H1 (cell line): ENCODE measurements at regions not wholly inside any gene's neighbourhood (a gene's known extent, or its start where the extent isn't known, plus 50 kb on each side); places are given as distances from the start of the nearest gene placed in this dataset.

Source experiments
- CTCF ChIA-PET: fragments of 300-600 bp; sonication (Branson Sonifier 250); formaldehyde crosslinking; loops from one replicate; lab custom pipeline; 2021; ENCODE audit not compliant: partially characterized antibody; lab: Charles Lee
- POLR2A ChIA-PET: fragments of 300-600 bp; sonication (Branson Sonifier 250); formaldehyde crosslinking; loops from one replicate; lab custom pipeline; 2021; ENCODE audit warnings: inconsistent platforms; ENCODE audit not compliant: partially characterized antibody; lab: Charles Lee
- DNase-seq, 2 experiments: peaks; one replicate each; pipeline versions ENCODE4 v3.0.0 to v3.0.0-alpha.2; 2010 to 2022; ENCODE audit warnings: low spot score in 2 of 2, low read depth in 1 of 2, mixed read lengths in 1 of 2
- FAIRE-seq: peaks from 2 replicates; lab custom pipeline; 2011; peaks lifted over from hg19 to GRCh38; lab: Jason Lieb, UNC
- H2AFZ ChIP-seq: 2 replicates; pipeline ENCODE4 v1.8.1; 2012; ENCODE audit warnings: low read length, inconsistent platforms
- H2AK5ac ChIP-seq: 2 replicates; pipeline ENCODE4 v1.6.1; 2013; ENCODE audit warnings: low read depth, low read length
- H2BK120ac ChIP-seq: replicated peaks from 2 replicates; pipeline ENCODE3; 2013; ENCODE audit warnings: low read depth, low read length, inconsistent platforms
- H2BK12ac ChIP-seq: 2 replicates; pipeline ENCODE4 v1.6.1; 2013; ENCODE audit warnings: low read depth, low read length
- H2BK15ac ChIP-seq: 2 replicates; pipeline ENCODE4 v1.6.1; 2013; ENCODE audit warnings: low read length
- H2BK20ac ChIP-seq: 2 replicates; pipeline ENCODE4 v1.6.1; 2013; ENCODE audit warnings: low read length
- H2BK5ac ChIP-seq: 2 replicates; pipeline ENCODE4 v1.6.1; 2013; ENCODE audit warnings: low read depth, low read length
- H3K14ac ChIP-seq: 2 replicates; pipeline ENCODE4 v1.6.1; 2013; ENCODE audit warnings: inconsistent platforms; ENCODE audit not compliant: insufficient read length
- H3K18ac ChIP-seq: 2 replicates; pipeline ENCODE4 v1.6.1; 2013; ENCODE audit warnings: low read length; ENCODE audit errors: extremely low read depth
- H3K23ac ChIP-seq: 2 replicates; pipeline ENCODE4 v1.6.1; 2013; ENCODE audit warnings: inconsistent platforms; ENCODE audit not compliant: insufficient read length
- H3K23me2 ChIP-seq: 2 replicates; pipeline ENCODE4 v1.6.1; 2013; ENCODE audit warnings: low read depth, low read length
- H3K27ac ChIP-seq: 2 replicates; pipeline ENCODE4 v1.6.1; 2011; ENCODE audit warnings: low read depth, low read length, inconsistent platforms
- H3K27me3 ChIP-seq, 4 experiments: replicated peaks in 1 of 4; 1 replicate in 1 of 4; 2 replicates in 3 of 4; pipeline versions ENCODE4 v1.6.1 to v1.8.1; 2011 to 2013; ENCODE audit warnings: low read length in 3 of 4, mild to moderate bottlenecking in 3 of 4, inconsistent platforms in 2 of 4, mixed read lengths in 2 of 4, moderate library complexity in 1 of 4; ENCODE audit not compliant: control insufficient read depth in 3 of 4, insufficient read depth in 3 of 4; ENCODE audit errors: extremely low read depth in 1 of 4
- H3K36me3 ChIP-seq, 4 experiments: 2 replicates each; pipeline versions ENCODE4 v1.6.1 to v1.8.1; 2011 to 2013; ENCODE audit warnings: mild to moderate bottlenecking in 4 of 4, low read length in 3 of 4, moderate library complexity in 2 of 4, control low read depth in 1 of 4, inconsistent platforms in 1 of 4; ENCODE audit not compliant: insufficient read depth in 4 of 4, control insufficient read depth in 2 of 4
- H3K4ac ChIP-seq: replicated peaks from 2 replicates; pipeline ENCODE3; 2013; ENCODE audit warnings: low read length, low read depth, mixed read lengths, inconsistent platforms; ENCODE audit not compliant: insufficient read length
- H3K4me1 ChIP-seq, 4 experiments: replicated peaks in 1 of 4; 1 replicate in 1 of 4; 2 replicates in 3 of 4; pipeline versions ENCODE4 v1.6.1 to v1.8.1; 2011 to 2013; ENCODE audit warnings: low read length in 3 of 4, inconsistent platforms in 2 of 4, mixed read lengths in 1 of 4; ENCODE audit not compliant: insufficient read depth in 4 of 4, control insufficient read depth in 3 of 4
- H3K4me2 ChIP-seq, 2 experiments: 2 replicates each; pipeline versions ENCODE4 v1.6.1 to v1.8.1; 2011 to 2013; ENCODE audit warnings: low read depth in 2 of 2, low read length in 2 of 2, control low read depth in 1 of 2, inconsistent platforms in 1 of 2, mild to moderate bottlenecking in 1 of 2; ENCODE audit not compliant: insufficient read depth in 1 of 2
- H3K4me3 ChIP-seq, 4 experiments: fragments of 200-600, 300-600 bp in 1 of 4; sonication (generic), shearing (Covaris generic), sonication (Bioruptor Twin) in 1 of 4; 2 replicates each; pipeline versions ENCODE4 v1.5.1 to v1.8.1; 2011 to 2016; ENCODE audit warnings: low read length in 4 of 4, low read depth in 3 of 4, control low read depth in 2 of 4, inconsistent platforms in 2 of 4, mild to moderate bottlenecking in 2 of 4, mixed read lengths in 1 of 4, moderate library complexity in 1 of 4; ENCODE audit not compliant: insufficient read depth in 2 of 4; ENCODE audit errors: extremely low read depth in 1 of 4
- H3K56ac ChIP-seq: replicated peaks from 2 replicates; pipeline ENCODE3; 2013; ENCODE audit warnings: low read depth, mild to moderate bottlenecking, mixed read lengths, low read length, inconsistent platforms; ENCODE audit not compliant: insufficient read length
- H3K79me1 ChIP-seq: 2 replicates; pipeline ENCODE4 v1.6.1; 2013; ENCODE audit warnings: low read depth, low read length, control low read depth
- H3K79me2 ChIP-seq, 2 experiments: 2 replicates each; pipeline versions ENCODE4 v1.6.1 to v1.8.1; 2012 to 2013; ENCODE audit warnings: low read length in 2 of 2, mild to moderate bottlenecking in 2 of 2, inconsistent platforms in 1 of 2; ENCODE audit not compliant: insufficient read depth in 2 of 2, control insufficient read depth in 1 of 2
- H3K9ac ChIP-seq, 4 experiments: replicated peaks in 1 of 4; 1 replicate in 1 of 4; 2 replicates in 3 of 4; pipeline versions ENCODE4 v1.6.1 to v1.8.1; 2011 to 2013; ENCODE audit warnings: low read depth in 3 of 4, low read length in 3 of 4, control low read depth in 2 of 4, mild to moderate bottlenecking in 2 of 4, moderate library complexity in 2 of 4, inconsistent platforms in 1 of 4; ENCODE audit errors: extremely low read depth in 1 of 4
- H3K9me3 ChIP-seq, 2 experiments: 2 replicates each; pipeline versions ENCODE4 v1.6.1 to v1.8.1; 2012 to 2013; ENCODE audit warnings: mild to moderate bottlenecking in 2 of 2, moderate library complexity in 2 of 2, control low read depth in 1 of 2, inconsistent platforms in 1 of 2, low read depth in 1 of 2, low read length in 1 of 2, mixed read lengths in 1 of 2; ENCODE audit not compliant: insufficient read depth in 2 of 2
- H4K20me1 ChIP-seq, 2 experiments: replicated peaks in 1 of 2; 2 replicates each; pipeline versions ENCODE3 to v1.8.1; 2011 to 2013; ENCODE audit warnings: inconsistent platforms in 2 of 2, low read length in 2 of 2, mild to moderate bottlenecking in 1 of 2; ENCODE audit not compliant: insufficient read depth in 2 of 2, control insufficient read depth in 1 of 2
- H4K5ac ChIP-seq: 2 replicates; pipeline ENCODE4 v1.6.1; 2013; ENCODE audit warnings: low read length, low read depth, mixed read lengths, inconsistent platforms; ENCODE audit not compliant: insufficient read length
- H4K8ac ChIP-seq: 2 replicates; pipeline ENCODE4 v1.8.0; 2013; ENCODE audit warnings: mild to moderate bottlenecking, moderate library complexity, low read length, inconsistent platforms; ENCODE audit not compliant: insufficient read depth; ENCODE audit errors: extremely low read depth
- H4K91ac ChIP-seq: replicated peaks from 2 replicates; pipeline ENCODE3; 2013; ENCODE audit warnings: low read length, mixed read lengths, inconsistent platforms; ENCODE audit not compliant: insufficient read length
- ATF3 ChIP-seq: IDR thresholded peaks from 2 replicates; pipeline ENCODE4 v1.6.1; 2011; ENCODE audit warnings: low read depth, mild to moderate bottlenecking, low read length; ENCODE audit not compliant: insufficient read depth
- CHD2 ChIP-seq: IDR thresholded peaks from 2 replicates; pipeline ENCODE4 v1.6.1; 2012; ENCODE audit warnings: low read length, improper control_type of control experiment
- CREB1 ChIP-seq: IDR thresholded peaks from 2 replicates; pipeline ENCODE4 v1.6.1; 2012; ENCODE audit warnings: inconsistent platforms
- JUN ChIP-seq: IDR thresholded peaks from 2 replicates; pipeline ENCODE4 v1.6.1; 2011; ENCODE audit warnings: low read depth, mild to moderate bottlenecking, improper control_type of control experiment, low read length
- SIN3A ChIP-seq, 2 experiments: IDR thresholded peaks in 1 of 2; conservative IDR thresholded peaks in 1 of 2; 2 replicates each; pipeline ENCODE4 v1.6.1; 2011 to 2012; ENCODE audit warnings: low read length in 2 of 2, improper control_type of control experiment in 1 of 2, low read depth in 1 of 2, mild to moderate bottlenecking in 1 of 2
- SP4 ChIP-seq: IDR thresholded peaks from 2 replicates; pipeline ENCODE4 v1.6.1; 2012; ENCODE audit warnings: low read length, inconsistent platforms
- WGBS, 2 experiments: shearing (Covaris generic) in 1 of 2; methylation state at CpG; one replicate each; pipeline versions ENCODE4 v1.1.6 to v1.1.7; 2013 to 2015; ENCODE audit warnings: low lambda C conversion rate in 2 of 2, mixed read lengths in 2 of 2, inconsistent platforms in 1 of 2, low coverage in 1 of 2, missing lambda C conversion rate in 1 of 2; ENCODE audit not compliant: insufficient replicate concordance in 2 of 2, insufficient coverage in 1 of 2, insufficient read length in 1 of 2; ENCODE audit errors: extremely low coverage in 1 of 2, missing lambda C conversion rate in 1 of 2; 5-methylcytosine and 5-hydroxymethylcytosine counted together
- TF ChIP-seq, protein P1 (sequence below): IDR thresholded peaks from 2 replicates; pipeline ENCODE4 v1.6.1; 2012; ENCODE audit warnings: low read length, inconsistent platforms

GRCh38 chr7:33720870-33721269 lies 184.5 kb upstream of the BMPER start:
- Histone ChIP-seq H4K5ac (no peak overlapping the region), H4K8ac (no peak overlapping the region), H3K14ac (no peak overlapping the region), H3K4me3 (no peak overlapping the region), H2BK120ac (no peak overlapping the region), H3K56ac (no peak overlapping the region), H2AFZ (no peak overlapping the region), H3K79me2 (no peaks in the 10 kb centered on the region), H3K23ac (no peak overlapping the region), H3K36me3 (no peaks in the 10 kb centered on the region), H2BK5ac (no peak overlapping the region), H3K4me1 (peaks cover 0 to 5% (median 0%) of the 10 kb centered on the region in 4 experiments; a peak in 2 of 7 replicates), H3K27me3 (no peaks in the 10 kb centered on the region; a peak in 1 of 7 replicates), H4K20me1 (no peaks in the 10 kb centered on the region), H3K4ac (no peak overlapping the region), H3K9me3 (no peaks in the 10 kb centered on the region), H2BK20ac (no peak overlapping the region), H2BK12ac (no peak overlapping the region), H2AK5ac (no peak overlapping the region), H3K79me1 (no peaks in the 10 kb centered on the region), H3K27ac (no peak overlapping the region), H3K9ac (no peak overlapping the region), H3K18ac (no peak overlapping the region), H3K23me2 (no peaks in the 10 kb centered on the region), H3K4me2 (no peak overlapping the region), H2BK15ac (no peak overlapping the region), H4K91ac (no peak overlapping the region)
- FAIRE-seq = no peak
- ChIA-PET POLR2A (no interaction called here), CTCF (interaction anchor here (1.2 kb wide), 1 partner anchor 9 kb away, joined by 4 read pairs; no protein-coding TSS in a partner anchor)
- TF ChIP-seq, protein P1, sequence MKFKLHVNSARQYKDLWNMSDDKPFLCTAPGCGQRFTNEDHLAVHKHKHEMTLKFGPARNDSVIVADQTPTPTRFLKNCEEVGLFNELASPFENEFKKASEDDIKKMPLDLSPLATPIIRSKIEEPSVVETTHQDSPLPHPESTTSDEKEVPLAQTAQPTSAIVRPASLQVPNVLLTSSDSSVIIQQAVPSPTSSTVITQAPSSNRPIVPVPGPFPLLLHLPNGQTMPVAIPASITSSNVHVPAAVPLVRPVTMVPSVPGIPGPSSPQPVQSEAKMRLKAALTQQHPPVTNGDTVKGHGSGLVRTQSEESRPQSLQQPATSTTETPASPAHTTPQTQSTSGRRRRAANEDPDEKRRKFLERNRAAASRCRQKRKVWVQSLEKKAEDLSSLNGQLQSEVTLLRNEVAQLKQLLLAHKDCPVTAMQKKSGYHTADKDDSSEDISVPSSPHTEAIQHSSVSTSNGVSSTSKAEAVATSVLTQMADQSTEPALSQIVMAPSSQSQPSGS = no peak
- TF ChIP-seq JUN (no peak), CHD2 (no peak), SP4 (no peak), SIN3A (conservative IDR thresholded peaks at IDR 0.05 in 1 of 2, IDR thresholded peaks at IDR 0.05 in 1 of 2; ENCODE audit: low read depth in 1 of 2, low read length in 2 of 2) (no peak), ATF3 (no peak), CREB1 (no peak)
- no peak for DNase-seq
- 100% methylated on average over 3 of the region's 3 CpGs; no CpG with 5 or more reads in 1 of the 2 experiments for WGBS, 2 experiments
